Thymus (tissue), 11 donors: ENCODE measurements at regions not wholly inside any gene's neighbourhood (a gene's known extent, or its start where the extent isn't known, plus 50 kb on each side); places are given as distances from the start of the nearest gene placed in this dataset.

ENCODE experiments used
- DNase-seq, 9 donors: peaks; one replicate each; pipeline ENCODE4 v3.0.0-alpha.2; 2013; ENCODE audit warnings: low spot score in 9 of 9, low read depth in 6 of 9, missing footprints in 1 of 9
- H3K27ac ChIP-seq, 2 donors: one replicate each; pipeline ENCODE4 v1.5.1; 2013; ENCODE audit warnings: control low read depth in 1 of 2, low read depth in 1 of 2, low read length in 1 of 2, mild to moderate bottlenecking in 1 of 2, moderate library complexity in 1 of 2
- H3K27me3 ChIP-seq, 2 donors: one replicate each; pipeline ENCODE4 v1.5.1; 2013; ENCODE audit warnings: low read length in 1 of 2; ENCODE audit not compliant: control insufficient read depth in 2 of 2, insufficient read depth in 1 of 2
- H3K36me3 ChIP-seq, 2 donors: one replicate each; pipeline ENCODE4 v1.5.1; 2013; ENCODE audit warnings: low read length in 1 of 2, mild to moderate bottlenecking in 1 of 2, moderate library complexity in 1 of 2; ENCODE audit not compliant: control insufficient read depth in 2 of 2, insufficient read depth in 2 of 2
- H3K4me1 ChIP-seq, 2 donors: one replicate each; pipeline ENCODE4 v1.5.1; 2013; ENCODE audit warnings: low read length in 2 of 2; ENCODE audit not compliant: control insufficient read depth in 2 of 2, insufficient read depth in 2 of 2
- H3K4me3 ChIP-seq, 2 donors: one replicate each; pipeline ENCODE4 v1.5.1; 2013; ENCODE audit warnings: low read length in 2 of 2, control low read depth in 1 of 2, mild to moderate bottlenecking in 1 of 2
- H3K9me3 ChIP-seq, 2 donors: one replicate each; pipeline ENCODE4 v1.5.1; 2013; ENCODE audit warnings: low read length in 1 of 2, mild to moderate bottlenecking in 1 of 2; ENCODE audit not compliant: control insufficient read depth in 2 of 2, insufficient read depth in 1 of 2
- WGBS: extraction: QIAGEN DNeasy Blood & Tissue Kit; methylation state at CpG from one replicate; pipeline ENCODE4 v1.1.7; 2013; 5-methylcytosine and 5-hydroxymethylcytosine counted together
- donor health status: healthy.

GRCh38 chr3:88784925-88785324 is 322.5 kb upstream of the EPHA3 start:
- DNase-seq, result no peak
- Histone ChIP-seq H3K4me1 (no peaks in the 10 kb centered on the region), H3K9me3 (no peaks in the 10 kb centered on the region), H3K27me3 (no peaks in the 10 kb centered on the region), H3K4me3 (no peak overlapping the region), H3K27ac (no peak overlapping the region), H3K36me3 (no peaks in the 10 kb centered on the region)

GRCh38 chr3:88785841-88786240 is 321.6 kb upstream of the EPHA3 start:
- Histone ChIP-seq H3K4me1 (no peaks in the 10 kb centered on the region), H3K4me3 (no peak overlapping the region), H3K9me3 (no peaks in the 10 kb centered on the region), H3K27me3 (no peaks in the 10 kb centered on the region), H3K27ac (no peak overlapping the region), H3K36me3 (no peaks in the 10 kb centered on the region)
- DNase-seq, result no peak

- Histone ChIP-seq H3K27ac (no peak overlapping the region), H3K4me1 (no peaks in the 10 kb centered on the region), H3K36me3 (no peaks in the 10 kb centered on the region), H3K4me3 (no peak overlapping the region), H3K27me3 (no peaks in the 10 kb centered on the region), H3K9me3 (peaks cover 0 to 20% of the 10 kb centered on the region in 2 donors)
- DNase-seq, result no peak
These were observed 311.9 kb upstream of the EPHA3 start for GRCh38 chr3:88795503-88795902.

GRCh38 chr3:88807491-88808105 is 299.8 kb upstream of the EPHA3 start:
- no peaks in the 10 kb centered on the region for H3K9me3 ChIP-seq
- H3K36me3 ChIP-seq, result no peaks in the 10 kb centered on the region
- H3K27ac ChIP-seq, result no peak overlapping the region
- WGBS, result 94% methylated on average over 3 of the region's 3 CpGs
- DNase-seq, result no peak
- no peaks in the 10 kb centered on the region for H3K4me1 ChIP-seq
- no peak overlapping the region for H3K4me3 ChIP-seq
- H3K27me3 ChIP-seq, result no peaks in the 10 kb centered on the region

- H3K4me1 ChIP-seq, result no peaks in the 10 kb centered on the region
- 59% methylated on average over 2 of the region's 2 CpGs for WGBS
- DNase-seq, result no peak
These were observed 297.4 kb upstream of the EPHA3 start for GRCh38 chr3:88809993-88810392.

GRCh38 chr3:88810455-88810854 is 297.0 kb upstream of the EPHA3 start:
- Histone ChIP-seq H3K27me3 (no peaks in the 10 kb centered on the region), H3K36me3 (no peaks in the 10 kb centered on the region), H3K4me3 (no peak overlapping the region), H3K9me3 (no peaks in the 10 kb centered on the region), H3K4me1 (no peaks in the 10 kb centered on the region), H3K27ac (no peak overlapping the region)
- DNase-seq, result no peak
- 80% methylated on average over 4 of the region's 4 CpGs for WGBS

More at GRCh38 chr3:88809993-88810392, 297.4 kb upstream of the EPHA3 start:
- no peak overlapping the region for H3K4me3 ChIP-seq
- no peaks in the 10 kb centered on the region for H3K27me3 ChIP-seq
- H3K9me3 ChIP-seq, result no peaks in the 10 kb centered on the region
- H3K27ac ChIP-seq, result no peak overlapping the region
- H3K36me3 ChIP-seq, result no peaks in the 10 kb centered on the region

- H3K27me3 ChIP-seq, result no peaks in the 10 kb centered on the region
- DNase-seq, result no peak
- no peaks in the 10 kb centered on the region for H3K4me1 ChIP-seq
- H3K4me3 ChIP-seq, result no peak overlapping the region
- H3K27ac ChIP-seq, result no peak overlapping the region
- no peaks in the 10 kb centered on the region for H3K36me3 ChIP-seq
- H3K9me3 ChIP-seq, result no peaks in the 10 kb centered on the region
- 89% methylated on average over 3 of the region's 3 CpGs for WGBS
These were observed 296.3 kb upstream of the EPHA3 start for GRCh38 chr3:88811096-88811495.

GRCh38 chr3:88812576-88812975 is 294.8 kb upstream of the EPHA3 start:
- 92% methylated on average over 5 of the region's 5 CpGs for WGBS
- H3K36me3 ChIP-seq, result no peaks in the 10 kb centered on the region
- H3K9me3 ChIP-seq, result no peaks in the 10 kb centered on the region
- H3K27me3 ChIP-seq, result no peaks in the 10 kb centered on the region
- H3K4me1 ChIP-seq, result no peaks in the 10 kb centered on the region
- no peak for DNase-seq
- no peak overlapping the region for H3K27ac ChIP-seq
- no peak overlapping the region for H3K4me3 ChIP-seq

- DNase-seq, result no peak
- Histone ChIP-seq H3K36me3 (no peaks in the 10 kb centered on the region), H3K4me1 (no peaks in the 10 kb centered on the region), H3K4me3 (no peak overlapping the region), H3K27me3 (no peaks in the 10 kb centered on the region), H3K9me3 (no peaks in the 10 kb centered on the region), H3K27ac (no peak overlapping the region)
- 94% methylated on average over 4 of the region's 4 CpGs for WGBS
These were observed 291.0 kb upstream of the EPHA3 start for GRCh38 chr3:88816445-88816844.
